ENCODE measurements at regions not wholly inside any gene's neighbourhood (a gene's known extent, or its start where the extent isn't known, plus 50 kb on each side); places are given as distances from the start of the nearest gene placed in this dataset.

GRCh38 chr11:134745456-134745855, 333.4 kb upstream of the B3GAT1 start:
- TF ChIP-seq CTCF (IDR thresholded peaks at IDR 0.05) (no peak), POLR2A (IDR thresholded peaks at IDR 0.05) (no peak)

All from uterus (tissue), 2 donors.